Stomach (tissue), 8 donors: ENCODE measurements at regions not wholly inside any gene's neighbourhood (a gene's known extent, or its start where the extent isn't known, plus 50 kb on each side); places are given as distances from the start of the nearest gene placed in this dataset.

Experiments used
- DNase-seq, 2 donors: peaks; one replicate each; pipeline versions ENCODE4 v3.0.0 to v3.0.0-alpha.2; 2013 to 2019
- H3K27ac ChIP-seq, 5 donors: fragments of 200-600 bp in 4 of 5; sonication (generic) in 4 of 5; one replicate each; pipeline ENCODE4 v1.5.1; 2013 to 2019; ENCODE audit warnings: mild to moderate bottlenecking in 1 of 5, moderate library complexity in 1 of 5
- H3K27me3 ChIP-seq, 3 donors: fragments of 200-600 bp; sonication (generic); one replicate each; pipeline ENCODE4 v1.5.1; 2017 to 2019; ENCODE audit warnings: mixed run types in 1 of 3
- H3K36me3 ChIP-seq, 4 donors: fragments of 200-600 bp; sonication (generic); 1 replicate in 3 of 4; 2 replicates in 1 of 4; pipeline ENCODE4 v1.5.1; 2016 to 2019
- H3K4me1 ChIP-seq, 4 donors: fragments of 200-600 bp; sonication (generic); one replicate each; pipeline ENCODE4 v1.5.1; 2016 to 2019
- H3K4me3 ChIP-seq, 4 donors: fragments of 200-600 bp; sonication (generic) in 3 of 4; one replicate each; pipeline ENCODE4 v1.5.1; 2016 to 2019; ENCODE audit warnings: mild to moderate bottlenecking in 1 of 4
- H3K9me3 ChIP-seq, 4 donors: fragments of 200-600 bp; sonication (generic); one replicate each; pipeline ENCODE4 v1.5.1; 2016 to 2019
- CTCF ChIP-seq, 7 experiments: fragments of 450-650 bp in 4 of 7; fragments of 200-600 bp in 3 of 7; sonication (generic) in 3 of 7; IDR thresholded peaks; one replicate each; pipeline ENCODE4 v1.5.1; 2016 to 2019; ENCODE audit warnings: antibody characterized with exemption in 7 of 7, control low read depth in 2 of 7, mild to moderate bottlenecking in 1 of 7
- EP300 ChIP-seq: sonication (generic); formaldehyde crosslinking; IDR thresholded peaks from one replicate; pipeline ENCODE4 v1.6.1; 2017; ENCODE audit warnings: antibody characterized with exemption
- POLR2A ChIP-seq, 4 donors: fragments of 450-650 bp; IDR thresholded peaks; one replicate each; pipeline ENCODE4 v1.6.1; 2016; ENCODE audit warnings: antibody characterized with exemption in 4 of 4, control low read depth in 2 of 4, mild to moderate bottlenecking in 1 of 4, moderate library complexity in 1 of 4
- POLR2AphosphoS5 ChIP-seq, 3 donors: sonication (generic); formaldehyde crosslinking; IDR thresholded peaks; one replicate each; pipeline ENCODE4 v1.6.1; 2016; ENCODE audit warnings: antibody characterized with exemption in 3 of 3
- WGBS, 5 donors: extraction: QIAGEN DNeasy Blood & Tissue Kit in 3 of 5; methylation state at CpG; one replicate each; pipeline versions ENCODE4 v1.1.5 to v1.1.7; 2013 to 2018; 5-methylcytosine and 5-hydroxymethylcytosine counted together
- intact Hi-C: fragments of 100-400 bp; cut with DNase I; formaldehyde crosslinking; loops from one replicate; pipeline ENCODE4 v1.15.1; 2023; ENCODE audit warnings: low total_unique reads
- donor health status: healthy with polysubstance abuse.
- donor health status: Bipolar disorder and iron deficiency.
- donor health status: healthy.

DNA sequence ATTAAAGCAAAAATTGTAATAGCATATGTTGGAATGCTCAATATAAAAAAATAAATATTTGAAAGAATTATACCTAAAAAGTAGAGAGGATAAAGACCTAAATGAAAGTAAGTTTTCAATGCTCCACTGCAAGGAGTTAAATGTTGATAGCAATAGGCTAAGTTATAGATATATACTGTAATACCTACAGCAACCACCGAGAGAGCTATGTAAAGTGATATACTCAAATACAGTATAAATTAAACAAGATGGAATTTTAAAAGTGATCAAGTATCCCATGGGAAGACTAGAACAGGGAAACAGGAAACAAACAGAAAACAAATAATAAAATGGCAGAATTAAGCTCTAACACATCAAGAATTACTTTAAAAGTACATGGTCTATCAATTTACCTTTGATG lies 73.9 kb downstream of the CASP3 start:
- H3K4me3 ChIP-seq, result no peak overlapping the region
- 19 to 32% (median 22%) methylated on average over 1 of the region's 1 CpG for WGBS, 5 donors
- H3K27me3 ChIP-seq, result no peaks in the 10 kb centered on the region
- intact Hi-C loops, result no loop called here
- peaks cover 0 to 5% (median 3%) of the 10 kb centered on the region in 4 donors for H3K9me3 ChIP-seq
- no peaks in the 10 kb centered on the region for H3K4me1 ChIP-seq
- H3K27ac ChIP-seq, result no peak overlapping the region
- no peak for DNase-seq
- no peaks in the 10 kb centered on the region for H3K36me3 ChIP-seq
- TF ChIP-seq POLR2AphosphoS5 (IDR thresholded peaks at IDR 0.05), result no peak
- no peak for TF ChIP-seq CTCF (IDR thresholded peaks at IDR 0.05)
- no peak for TF ChIP-seq POLR2A (IDR thresholded peaks at IDR 0.05)
- no peak for TF ChIP-seq EP300

DNA sequence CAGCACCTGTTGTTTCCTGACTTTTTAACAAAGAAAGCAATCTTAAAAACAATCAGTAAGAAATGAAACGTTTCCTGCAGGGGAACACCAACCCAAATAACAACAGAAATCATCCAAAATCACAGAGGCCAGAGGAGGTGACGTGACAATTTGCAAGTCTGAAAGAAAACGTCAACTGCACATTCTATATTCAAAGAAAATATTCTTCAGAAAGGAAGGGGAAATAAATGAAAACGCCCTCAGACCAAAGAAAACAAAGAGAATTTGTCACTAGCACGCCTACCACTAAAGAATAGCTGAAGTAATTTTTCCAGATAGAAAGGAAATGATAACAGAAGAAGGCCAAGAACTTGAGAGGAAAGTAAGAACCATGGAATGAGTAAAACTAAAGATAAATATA lies 74.4 kb downstream of the CASP3 start:
- Histone ChIP-seq H3K9me3 (peaks cover 0 to under 1% (median 0%) of the 10 kb centered on the region in 4 donors), H3K4me1 (no peaks in the 10 kb centered on the region), H3K36me3 (no peaks in the 10 kb centered on the region), H3K27me3 (no peaks in the 10 kb centered on the region), H3K27ac (no peak overlapping the region), H3K4me3 (no peak overlapping the region)
- no peak for TF ChIP-seq POLR2A (IDR thresholded peaks at IDR 0.05)
- TF ChIP-seq POLR2AphosphoS5 (IDR thresholded peaks at IDR 0.05), result no peak
- TF ChIP-seq EP300, result no peak
- no peak for TF ChIP-seq CTCF (IDR thresholded peaks at IDR 0.05)
- WGBS, 5 donors, result 47 to 58% (median 53%) methylated on average over 5 of the region's 5 CpGs
- intact Hi-C loops, result no loop called here
- no peak for DNase-seq

GRCh38 chr4:184573701-184574100 lies 75.5 kb downstream of the CASP3 start:
- H3K27ac ChIP-seq, result no peak overlapping the region
- 60 to 71% (median 64%) methylated on average over 2 of the region's 2 CpGs for WGBS, 5 donors
- no peak for DNase-seq
- intact Hi-C loops, result no loop called here
- H3K4me3 ChIP-seq, result no peak overlapping the region
- no peaks in the 10 kb centered on the region for H3K4me1 ChIP-seq
- H3K9me3 ChIP-seq, result no peaks in the 10 kb centered on the region
- no peak for TF ChIP-seq EP300
- no peak for TF ChIP-seq CTCF (IDR thresholded peaks at IDR 0.05)
- TF ChIP-seq POLR2A (IDR thresholded peaks at IDR 0.05), result no peak
- TF ChIP-seq POLR2AphosphoS5 (IDR thresholded peaks at IDR 0.05), result no peak
- no peaks in the 10 kb centered on the region for H3K36me3 ChIP-seq
- no peaks in the 10 kb centered on the region for H3K27me3 ChIP-seq

GRCh38 chr4:184568770-184569169 lies 80.5 kb downstream of the CASP3 start:
- no peaks in the 10 kb centered on the region for H3K9me3 ChIP-seq
- WGBS, 5 donors, result 69 to 75% (median 74%) methylated on average over 6 of the region's 6 CpGs
- no peak for DNase-seq
- no peak for TF ChIP-seq CTCF (IDR thresholded peaks at IDR 0.05)
- TF ChIP-seq POLR2AphosphoS5 (IDR thresholded peaks at IDR 0.05), result no peak
- no peak for TF ChIP-seq EP300
- no peak for TF ChIP-seq POLR2A (IDR thresholded peaks at IDR 0.05)
- H3K27me3 ChIP-seq, result no peaks in the 10 kb centered on the region
- H3K36me3 ChIP-seq, result no peaks in the 10 kb centered on the region
- H3K4me1 ChIP-seq, result no peaks in the 10 kb centered on the region
- H3K4me3 ChIP-seq, result no peak overlapping the region
- intact Hi-C loops, result no loop called here
- H3K27ac ChIP-seq, result no peak overlapping the region
